ENCODE measurements at regions not wholly inside any gene's neighbourhood (a gene's known extent, or its start where the extent isn't known, plus 50 kb on each side); places are given as distances from the start of the nearest gene placed in this dataset.

DNA sequence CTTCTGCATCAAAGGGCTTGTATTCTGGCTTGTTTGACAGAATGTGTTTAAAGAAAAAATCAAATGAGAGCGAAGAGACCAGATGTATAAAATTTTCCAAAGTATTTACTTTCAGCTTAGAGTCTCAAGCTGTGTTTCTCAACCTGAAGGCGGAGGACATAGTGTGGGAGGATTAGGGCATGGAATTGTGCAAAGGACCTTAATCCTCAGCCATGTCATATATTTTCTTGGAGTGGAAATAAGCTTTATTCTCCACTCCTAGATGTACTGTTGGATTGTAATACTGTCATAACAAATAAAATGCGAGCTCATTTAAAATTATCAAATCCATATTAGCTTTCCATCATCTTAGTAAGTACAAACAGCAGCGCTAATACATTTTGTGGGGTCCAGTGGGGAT is 154.0 kb downstream of the PAH start:
- H2AFZ ChIP-seq (ENCODE audit: low read length), result no peak overlapping the region
- intact Hi-C loops (cut with micrococcal nuclease; ENCODE audit: unreplicated experiment), result no loop called here
- DNase-seq (ENCODE audit: low spot score), result no peak
- CTCF ChIA-PET (ENCODE audit: unreplicated experiment), result no interaction called here
- TF ChIP-seq, protein P1, sequence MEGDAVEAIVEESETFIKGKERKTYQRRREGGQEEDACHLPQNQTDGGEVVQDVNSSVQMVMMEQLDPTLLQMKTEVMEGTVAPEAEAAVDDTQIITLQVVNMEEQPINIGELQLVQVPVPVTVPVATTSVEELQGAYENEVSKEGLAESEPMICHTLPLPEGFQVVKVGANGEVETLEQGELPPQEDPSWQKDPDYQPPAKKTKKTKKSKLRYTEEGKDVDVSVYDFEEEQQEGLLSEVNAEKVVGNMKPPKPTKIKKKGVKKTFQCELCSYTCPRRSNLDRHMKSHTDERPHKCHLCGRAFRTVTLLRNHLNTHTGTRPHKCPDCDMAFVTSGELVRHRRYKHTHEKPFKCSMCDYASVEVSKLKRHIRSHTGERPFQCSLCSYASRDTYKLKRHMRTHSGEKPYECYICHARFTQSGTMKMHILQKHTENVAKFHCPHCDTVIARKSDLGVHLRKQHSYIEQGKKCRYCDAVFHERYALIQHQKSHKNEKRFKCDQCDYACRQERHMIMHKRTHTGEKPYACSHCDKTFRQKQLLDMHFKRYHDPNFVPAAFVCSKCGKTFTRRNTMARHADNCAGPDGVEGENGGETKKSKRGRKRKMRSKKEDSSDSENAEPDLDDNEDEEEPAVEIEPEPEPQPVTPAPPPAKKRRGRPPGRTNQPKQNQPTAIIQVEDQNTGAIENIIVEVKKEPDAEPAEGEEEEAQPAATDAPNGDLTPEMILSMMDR (conservative IDR thresholded peaks at IDR 0.05; ENCODE audit: low read length), result no peak
- BruUV-seq (replicated peaks), result no TSS peak
- no peaks in the 10 kb centered on the region for H3K79me2 ChIP-seq (ENCODE audit: insufficient read depth, low read depth, low read length)
- H3K4me1 ChIP-seq (ENCODE audit: insufficient read depth, low read length, poor library complexity, severe bottlenecking), result no peaks in the 10 kb centered on the region
- H3K27ac ChIP-seq (ENCODE audit: low read depth, low read length, poor library complexity, severe bottlenecking), result no peak overlapping the region
- no peak overlapping the region for H3K4me3 ChIP-seq (ENCODE audit: low read depth, low read length, poor library complexity, severe bottlenecking)
- H3K9me3 ChIP-seq (ENCODE audit: low read length), result no peaks in the 10 kb centered on the region
- no peak overlapping the region for H3K4me2 ChIP-seq (ENCODE audit: low read length)
- H3K36me3 ChIP-seq (ENCODE audit: insufficient read depth, low read length), result no peaks in the 10 kb centered on the region
- H3K9me2 ChIP-seq (ENCODE audit: insufficient read depth, low read length), result no peaks in the 10 kb centered on the region
- POLR2A ChIA-PET, result no interaction called here
- no peaks in the 10 kb centered on the region for H4K20me1 ChIP-seq (ENCODE audit: insufficient read depth, low read length)

DNA sequence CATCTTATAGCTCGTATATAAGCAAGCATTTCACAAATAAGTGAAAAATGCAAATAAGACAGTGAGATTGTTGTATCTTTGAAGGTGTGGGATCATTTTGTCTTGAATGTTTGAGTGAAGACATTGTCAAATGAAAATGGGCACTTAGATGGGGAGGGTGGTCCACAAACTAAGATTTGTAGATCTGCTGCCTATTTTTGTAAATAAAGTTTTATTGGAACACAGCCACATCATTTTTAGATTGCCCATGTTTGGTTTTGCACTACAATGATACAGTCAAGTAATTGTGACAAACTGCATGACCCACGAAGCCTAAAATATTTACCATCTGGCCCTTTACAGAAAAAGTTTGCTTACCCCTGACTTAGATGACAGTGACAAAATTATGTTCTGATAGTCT is 156.7 kb downstream of the PAH start:
- no peaks in the 10 kb centered on the region for H3K9me2 ChIP-seq (ENCODE audit: insufficient read depth, low read length)
- H4K20me1 ChIP-seq (ENCODE audit: insufficient read depth, low read length), result no peaks in the 10 kb centered on the region
- DNase-seq (ENCODE audit: low spot score), result no peak
- H3K4me2 ChIP-seq (ENCODE audit: low read length), result no peak overlapping the region
- H3K79me2 ChIP-seq (ENCODE audit: insufficient read depth, low read depth, low read length), result no peaks in the 10 kb centered on the region
- no peaks in the 10 kb centered on the region for H3K9me3 ChIP-seq (ENCODE audit: low read length)
- TF ChIP-seq EZH2phosphoT487 (IDR thresholded peaks at IDR 0.05; ENCODE audit: borderline replicate concordance, low read depth, low read length), result no peak
- TF ChIP-seq, protein P1 (conservative IDR thresholded peaks at IDR 0.05; ENCODE audit: low read length), result no peak
- H3K4me3 ChIP-seq (ENCODE audit: low read depth, low read length, poor library complexity, severe bottlenecking), result no peak overlapping the region
- H3K4me1 ChIP-seq (ENCODE audit: insufficient read depth, low read length, poor library complexity, severe bottlenecking), result no peaks in the 10 kb centered on the region
- no peak overlapping the region for H3K27ac ChIP-seq (ENCODE audit: low read depth, low read length, poor library complexity, severe bottlenecking)
- no peak overlapping the region for H2AFZ ChIP-seq (ENCODE audit: low read length)
- POLR2A ChIA-PET, result interaction anchor here (0.6 kb wide), 1 partner anchor 262 kb away, joined by 5 read pairs; no protein-coding TSS in a partner anchor
- CTCF ChIA-PET (ENCODE audit: unreplicated experiment), result no interaction called here
- BruUV-seq (replicated peaks), result no TSS peak
- no peaks in the 10 kb centered on the region for H3K36me3 ChIP-seq (ENCODE audit: insufficient read depth, low read length)
- intact Hi-C loops (cut with micrococcal nuclease; ENCODE audit: unreplicated experiment), result no loop called here

DNA sequence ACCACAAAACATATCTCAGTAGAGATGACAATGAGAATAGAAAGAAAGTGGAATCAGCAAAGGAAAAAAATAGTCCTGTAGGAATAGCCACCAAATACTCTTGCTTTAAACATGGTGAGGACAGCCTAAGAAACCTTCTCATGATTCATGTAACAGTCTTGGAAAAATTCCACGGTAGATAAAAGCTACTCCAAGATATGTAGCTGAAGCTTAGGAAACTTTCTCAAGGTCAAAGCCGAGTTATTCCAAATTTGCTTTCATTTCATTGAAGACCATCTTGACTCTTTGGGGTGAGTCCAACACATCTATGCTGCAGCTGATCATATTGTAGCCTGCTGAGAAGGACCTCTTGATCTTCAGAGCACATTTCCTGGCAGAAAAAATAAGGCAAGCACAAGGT is 157.6 kb downstream of the PAH start:
- Histone ChIP-seq H3K4me3 (ENCODE audit: low read depth, low read length, poor library complexity, severe bottlenecking) (no peak overlapping the region), H3K9me3 (ENCODE audit: low read length) (no peaks in the 10 kb centered on the region), H3K27ac (ENCODE audit: low read depth, low read length, poor library complexity, severe bottlenecking) (no peak overlapping the region), H3K4me2 (ENCODE audit: low read length) (no peak overlapping the region), H3K9me2 (ENCODE audit: insufficient read depth, low read length) (no peaks in the 10 kb centered on the region), H3K4me1 (ENCODE audit: insufficient read depth, low read length, poor library complexity, severe bottlenecking) (no peaks in the 10 kb centered on the region), H3K79me2 (ENCODE audit: insufficient read depth, low read depth, low read length) (no peaks in the 10 kb centered on the region), H2AFZ (ENCODE audit: low read length) (no peak overlapping the region), H3K36me3 (ENCODE audit: insufficient read depth, low read length) (no peaks in the 10 kb centered on the region), H4K20me1 (ENCODE audit: insufficient read depth, low read length) (no peaks in the 10 kb centered on the region)
- ChIA-PET POLR2A (interaction anchor here (0.6 kb wide), 1 partner anchor 261 kb away, joined by 5 read pairs; no protein-coding TSS in a partner anchor), CTCF (ENCODE audit: unreplicated experiment) (no interaction called here)
- no peak for DNase-seq (ENCODE audit: low spot score)
- intact Hi-C loops (cut with micrococcal nuclease; ENCODE audit: unreplicated experiment), result no loop called here
- TF ChIP-seq, protein P1 (conservative IDR thresholded peaks at IDR 0.05; ENCODE audit: low read length), result no peak
- no peak for TF ChIP-seq EZH2phosphoT487 (IDR thresholded peaks at IDR 0.05; ENCODE audit: borderline replicate concordance, low read depth, low read length)
- BruUV-seq (replicated peaks), result no TSS peak

Measured in OCI-LY7 (cell line).